ENCODE measurements at regions not wholly inside any gene's neighbourhood (a gene's known extent, or its start where the extent isn't known, plus 50 kb on each side); places are given as distances from the start of the nearest gene placed in this dataset.

DNA sequence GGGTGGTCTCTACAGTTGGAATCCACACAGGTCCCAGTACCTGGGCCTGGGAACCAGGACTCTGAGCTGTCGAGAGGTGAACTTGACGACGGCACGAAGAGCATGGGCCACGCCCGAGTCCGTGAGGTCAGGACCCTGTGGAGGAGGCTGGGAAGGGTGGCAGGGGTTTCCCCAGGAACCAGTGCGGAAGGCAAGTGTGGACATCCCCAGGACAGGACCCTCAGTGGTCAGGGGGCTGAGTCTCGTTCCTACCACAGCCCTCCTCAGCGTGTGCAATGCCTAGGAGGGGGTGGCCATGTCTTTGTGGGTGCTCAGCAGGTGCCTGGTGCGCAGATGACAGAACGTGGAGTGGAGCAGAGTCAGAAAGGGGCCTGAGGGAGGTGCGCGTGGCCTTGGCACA lies 335.6 kb upstream of the SALL3 start:
- TF ChIP-seq, protein P1, sequence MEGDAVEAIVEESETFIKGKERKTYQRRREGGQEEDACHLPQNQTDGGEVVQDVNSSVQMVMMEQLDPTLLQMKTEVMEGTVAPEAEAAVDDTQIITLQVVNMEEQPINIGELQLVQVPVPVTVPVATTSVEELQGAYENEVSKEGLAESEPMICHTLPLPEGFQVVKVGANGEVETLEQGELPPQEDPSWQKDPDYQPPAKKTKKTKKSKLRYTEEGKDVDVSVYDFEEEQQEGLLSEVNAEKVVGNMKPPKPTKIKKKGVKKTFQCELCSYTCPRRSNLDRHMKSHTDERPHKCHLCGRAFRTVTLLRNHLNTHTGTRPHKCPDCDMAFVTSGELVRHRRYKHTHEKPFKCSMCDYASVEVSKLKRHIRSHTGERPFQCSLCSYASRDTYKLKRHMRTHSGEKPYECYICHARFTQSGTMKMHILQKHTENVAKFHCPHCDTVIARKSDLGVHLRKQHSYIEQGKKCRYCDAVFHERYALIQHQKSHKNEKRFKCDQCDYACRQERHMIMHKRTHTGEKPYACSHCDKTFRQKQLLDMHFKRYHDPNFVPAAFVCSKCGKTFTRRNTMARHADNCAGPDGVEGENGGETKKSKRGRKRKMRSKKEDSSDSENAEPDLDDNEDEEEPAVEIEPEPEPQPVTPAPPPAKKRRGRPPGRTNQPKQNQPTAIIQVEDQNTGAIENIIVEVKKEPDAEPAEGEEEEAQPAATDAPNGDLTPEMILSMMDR (IDR thresholded peaks at IDR 0.05) = no peak
- no peak for TF ChIP-seq POLR2A (IDR thresholded peaks at IDR 0.05)
